ENCODE measurements at regions not wholly inside any gene's neighbourhood (a gene's known extent, or its start where the extent isn't known, plus 50 kb on each side); places are given as distances from the start of the nearest gene placed in this dataset.
"Not testable (repeated sequence)": the region's sequence is repeated elsewhere in the genome, so short reads cannot be mapped to it uniquely, and the experiment has no call there.

DNA sequence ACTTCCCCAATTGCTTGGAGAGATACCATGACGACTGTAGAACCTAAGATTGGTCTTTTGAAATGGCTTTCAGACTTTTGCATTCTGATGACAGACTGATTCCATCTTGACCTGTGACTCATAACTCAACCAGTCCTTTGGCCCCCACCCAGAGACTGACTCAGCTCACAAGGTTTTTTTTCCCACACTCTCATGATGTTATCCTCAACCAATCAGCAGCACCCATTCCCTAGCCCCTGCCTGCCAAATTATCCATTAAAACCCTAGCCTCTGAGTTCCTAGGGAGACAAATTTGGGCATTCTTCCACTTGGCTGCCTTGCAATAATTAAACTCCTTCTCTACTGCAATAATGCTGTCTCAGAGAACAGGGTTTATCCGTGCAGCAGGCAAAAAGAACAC, 1263.3 kb upstream of the CDH9 start:
- H3K4me3 ChIP-seq (ENCODE audit: low read depth, low read length): no peak overlapping the region
- TF ChIP-seq, protein P1, sequence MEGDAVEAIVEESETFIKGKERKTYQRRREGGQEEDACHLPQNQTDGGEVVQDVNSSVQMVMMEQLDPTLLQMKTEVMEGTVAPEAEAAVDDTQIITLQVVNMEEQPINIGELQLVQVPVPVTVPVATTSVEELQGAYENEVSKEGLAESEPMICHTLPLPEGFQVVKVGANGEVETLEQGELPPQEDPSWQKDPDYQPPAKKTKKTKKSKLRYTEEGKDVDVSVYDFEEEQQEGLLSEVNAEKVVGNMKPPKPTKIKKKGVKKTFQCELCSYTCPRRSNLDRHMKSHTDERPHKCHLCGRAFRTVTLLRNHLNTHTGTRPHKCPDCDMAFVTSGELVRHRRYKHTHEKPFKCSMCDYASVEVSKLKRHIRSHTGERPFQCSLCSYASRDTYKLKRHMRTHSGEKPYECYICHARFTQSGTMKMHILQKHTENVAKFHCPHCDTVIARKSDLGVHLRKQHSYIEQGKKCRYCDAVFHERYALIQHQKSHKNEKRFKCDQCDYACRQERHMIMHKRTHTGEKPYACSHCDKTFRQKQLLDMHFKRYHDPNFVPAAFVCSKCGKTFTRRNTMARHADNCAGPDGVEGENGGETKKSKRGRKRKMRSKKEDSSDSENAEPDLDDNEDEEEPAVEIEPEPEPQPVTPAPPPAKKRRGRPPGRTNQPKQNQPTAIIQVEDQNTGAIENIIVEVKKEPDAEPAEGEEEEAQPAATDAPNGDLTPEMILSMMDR (IDR thresholded peaks at IDR 0.05; ENCODE audit: low read depth, low read length): no peak

DNA sequence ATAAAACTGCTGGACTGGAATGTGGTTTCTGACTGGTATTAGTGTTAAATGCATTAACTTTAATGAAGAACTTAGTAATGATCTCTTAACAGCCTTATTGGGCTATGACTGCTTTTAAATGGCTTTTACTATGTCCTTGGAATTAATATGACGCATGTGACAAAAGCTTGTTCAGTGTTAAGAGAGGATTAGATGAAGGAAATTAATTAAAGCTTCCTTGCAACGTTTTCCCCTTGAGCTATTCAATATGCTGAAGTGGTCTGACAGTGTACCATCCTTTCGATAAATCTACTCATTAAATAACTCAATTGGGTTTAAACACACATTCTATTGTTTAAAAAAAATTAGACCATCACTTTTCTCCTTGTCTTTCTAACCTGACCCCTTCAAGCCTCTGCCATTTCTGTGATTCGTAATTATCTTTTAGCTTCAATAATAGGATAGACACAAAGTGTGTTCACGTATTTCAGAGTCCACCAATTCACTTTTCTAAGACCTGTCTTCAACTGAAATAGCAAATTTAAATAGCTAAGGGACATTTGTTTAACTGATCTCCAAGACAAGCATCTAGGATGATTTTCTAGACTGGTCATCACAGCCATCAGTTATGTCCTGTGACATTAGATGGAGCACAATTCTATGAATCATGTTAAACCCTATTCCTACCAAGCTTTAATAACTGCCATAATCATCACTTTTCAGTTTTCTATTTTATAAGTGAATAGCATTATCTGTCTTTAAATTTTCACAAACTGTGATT, 1258.0 kb upstream of the CDH9 start:
- no peak overlapping the region for H3K4me3 ChIP-seq (ENCODE audit: low read depth, low read length)
- TF ChIP-seq, protein P1 (IDR thresholded peaks at IDR 0.05; ENCODE audit: low read depth, low read length): no peak

DNA sequence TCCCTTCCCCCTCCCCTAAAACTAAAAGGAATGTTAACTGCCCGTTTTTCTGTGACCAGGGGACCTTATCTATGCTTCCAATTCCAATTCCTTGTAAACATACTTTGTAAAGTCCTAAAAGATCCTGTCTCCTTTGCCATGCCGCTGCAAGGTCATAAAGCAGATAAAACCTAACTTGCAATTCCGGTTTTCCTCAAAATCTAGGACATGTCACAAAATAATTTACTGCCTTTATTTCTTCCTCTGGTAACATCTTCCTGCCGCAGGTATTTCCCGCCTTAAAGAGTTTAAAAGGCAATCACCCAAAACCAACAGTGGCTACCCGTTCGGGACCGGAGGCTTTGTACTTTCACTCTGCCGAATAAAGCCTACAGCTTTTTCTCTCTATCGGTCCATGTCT, 1248.6 kb upstream of the CDH9 start:
- not testable (repeated sequence) for H3K4me3 ChIP-seq (ENCODE audit: low read depth, low read length)

DNA sequence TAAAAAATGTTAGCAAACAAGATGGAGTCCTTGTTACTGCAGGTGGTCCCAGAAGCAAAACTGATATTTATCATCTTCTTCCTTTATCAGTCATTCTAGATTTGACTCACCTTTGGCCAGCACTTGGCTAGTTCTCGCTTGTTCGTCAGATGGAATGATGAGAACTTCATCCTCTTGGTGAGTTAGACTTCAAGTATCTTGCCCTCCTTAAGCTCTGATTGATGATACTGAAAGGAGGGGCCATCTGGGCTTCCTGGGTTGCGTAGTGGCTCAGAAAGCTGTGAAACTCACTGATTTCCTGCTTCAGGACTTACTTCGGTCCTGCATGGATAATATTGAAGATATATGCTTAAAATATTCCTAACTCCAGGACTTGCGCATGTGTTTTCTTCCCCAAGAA, 1248.2 kb upstream of the CDH9 start:
- no peak overlapping the region for H3K4me3 ChIP-seq (ENCODE audit: low read depth, low read length)
- TF ChIP-seq, protein P1 (IDR thresholded peaks at IDR 0.05; ENCODE audit: low read depth, low read length): no peak

DNA sequence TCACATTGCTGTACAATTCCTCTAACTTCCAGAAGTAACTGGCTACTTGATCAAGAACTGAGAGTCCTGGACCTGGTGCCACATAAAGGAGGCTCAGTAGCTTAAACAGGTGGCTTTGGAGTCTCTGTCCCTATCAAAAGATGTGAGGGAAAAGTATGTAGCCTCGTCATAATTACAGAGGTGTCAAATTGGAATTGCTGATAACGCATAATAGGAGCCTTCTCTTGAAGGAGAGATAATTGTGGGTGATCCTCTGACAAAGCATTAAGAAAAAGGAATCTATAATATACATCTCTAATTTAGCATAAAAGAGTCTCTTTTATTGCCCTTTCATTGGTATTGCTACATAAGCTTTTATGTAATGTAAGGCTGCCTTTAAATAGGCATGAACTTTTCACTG, 1246.4 kb upstream of the CDH9 start:
- TF ChIP-seq, protein P1 (IDR thresholded peaks at IDR 0.05; ENCODE audit: low read depth, low read length): no peak
- H3K4me3 ChIP-seq (ENCODE audit: low read depth, low read length): no peak overlapping the region

DNA sequence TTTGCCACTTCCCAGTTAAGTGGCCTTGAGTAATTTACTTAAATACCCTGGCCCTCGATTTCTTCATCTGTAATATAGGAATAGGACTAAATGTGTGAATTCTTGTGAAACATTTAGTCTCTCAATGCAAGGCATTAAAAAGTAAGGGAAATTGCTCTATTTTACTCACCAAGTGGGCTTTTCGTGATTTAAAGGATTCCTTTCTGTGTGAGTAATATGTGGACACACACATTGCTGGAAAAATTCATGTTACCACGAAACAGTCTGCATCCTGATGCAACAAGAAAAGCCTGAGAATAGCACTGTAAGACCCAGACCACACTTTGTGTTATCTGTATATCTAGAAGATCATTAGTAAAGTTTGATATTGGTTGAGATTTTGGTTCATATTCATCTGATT, 1243.0 kb upstream of the CDH9 start:
- TF ChIP-seq, protein P1 (IDR thresholded peaks at IDR 0.05; ENCODE audit: low read depth, low read length): no peak
- H3K4me3 ChIP-seq (ENCODE audit: low read depth, low read length): no peak overlapping the region

DNA sequence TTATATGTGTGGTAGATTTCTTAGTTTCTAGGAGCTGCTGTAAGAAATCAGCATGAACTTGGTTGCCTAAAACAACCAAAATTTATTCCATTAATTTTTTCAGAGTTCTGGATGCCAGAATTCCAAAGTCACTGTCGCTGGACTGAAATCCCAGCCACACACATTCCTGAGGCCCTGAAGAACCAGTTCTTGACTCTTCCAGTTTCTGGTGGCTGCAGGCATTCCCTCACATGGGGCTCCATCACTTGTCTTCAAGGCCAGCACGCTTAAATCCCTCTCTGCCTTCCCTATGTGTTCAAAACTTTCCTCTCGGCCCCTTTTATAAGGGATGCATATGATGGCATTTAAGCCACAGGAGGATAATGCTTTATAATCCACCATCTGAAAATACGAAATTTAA, 1237.5 kb upstream of the CDH9 start:
- TF ChIP-seq, protein P1 (IDR thresholded peaks at IDR 0.05; ENCODE audit: low read depth, low read length): no peak
- H3K4me3 ChIP-seq (ENCODE audit: low read depth, low read length): no peak overlapping the region

DNA sequence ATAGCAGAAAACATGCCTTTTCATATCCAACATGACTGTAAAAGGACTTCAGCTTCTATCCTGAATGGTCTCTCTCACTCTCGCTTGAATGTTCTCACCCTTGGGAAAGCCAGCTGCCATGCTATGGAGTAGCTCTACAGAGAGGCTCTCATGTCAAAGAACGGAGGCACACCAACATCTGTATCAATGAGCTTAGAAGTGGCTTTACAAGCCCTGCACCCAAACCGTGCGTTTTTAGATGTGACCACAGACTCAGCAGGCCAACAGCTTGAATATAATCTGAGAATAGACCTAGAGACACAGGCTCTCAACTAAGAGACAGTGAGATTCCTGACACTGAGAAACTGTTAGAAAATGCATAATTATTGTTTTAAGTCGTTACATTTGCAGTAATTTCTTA, 1231.6 kb upstream of the CDH9 start:
- TF ChIP-seq, protein P1 (IDR thresholded peaks at IDR 0.05; ENCODE audit: low read depth, low read length): no peak
- no peak overlapping the region for H3K4me3 ChIP-seq (ENCODE audit: low read depth, low read length)

All from WI38 (cell line).